H1 (cell line): ENCODE measurements at regions not wholly inside any gene's neighbourhood (a gene's known extent, or its start where the extent isn't known, plus 50 kb on each side); places are given as distances from the start of the nearest gene placed in this dataset.

Source experiments
- CTCF ChIA-PET: fragments of 300-600 bp; sonication (Branson Sonifier 250); formaldehyde crosslinking; loops from one replicate; lab custom pipeline; 2021; ENCODE audit not compliant: partially characterized antibody; lab: Charles Lee
- POLR2A ChIA-PET: fragments of 300-600 bp; sonication (Branson Sonifier 250); formaldehyde crosslinking; loops from one replicate; lab custom pipeline; 2021; ENCODE audit warnings: inconsistent platforms; ENCODE audit not compliant: partially characterized antibody; lab: Charles Lee
- DNase-seq, 2 experiments: peaks; one replicate each; pipeline versions ENCODE4 v3.0.0 to v3.0.0-alpha.2; 2010 to 2022; ENCODE audit warnings: low spot score in 2 of 2, low read depth in 1 of 2, mixed read lengths in 1 of 2
- FAIRE-seq: peaks from 2 replicates; lab custom pipeline; 2011; peaks lifted over from hg19 to GRCh38; lab: Jason Lieb, UNC
- H2AFZ ChIP-seq: 2 replicates; pipeline ENCODE4 v1.8.1; 2012; ENCODE audit warnings: low read length, inconsistent platforms
- H2AK5ac ChIP-seq: 2 replicates; pipeline ENCODE4 v1.6.1; 2013; ENCODE audit warnings: low read depth, low read length
- H2BK120ac ChIP-seq: replicated peaks from 2 replicates; pipeline ENCODE3; 2013; ENCODE audit warnings: low read depth, low read length, inconsistent platforms
- H2BK12ac ChIP-seq: 2 replicates; pipeline ENCODE4 v1.6.1; 2013; ENCODE audit warnings: low read depth, low read length
- H2BK15ac ChIP-seq: 2 replicates; pipeline ENCODE4 v1.6.1; 2013; ENCODE audit warnings: low read length
- H2BK20ac ChIP-seq: 2 replicates; pipeline ENCODE4 v1.6.1; 2013; ENCODE audit warnings: low read length
- H2BK5ac ChIP-seq: 2 replicates; pipeline ENCODE4 v1.6.1; 2013; ENCODE audit warnings: low read depth, low read length
- H3K14ac ChIP-seq: 2 replicates; pipeline ENCODE4 v1.6.1; 2013; ENCODE audit warnings: inconsistent platforms; ENCODE audit not compliant: insufficient read length
- H3K18ac ChIP-seq: 2 replicates; pipeline ENCODE4 v1.6.1; 2013; ENCODE audit warnings: low read length; ENCODE audit errors: extremely low read depth
- H3K23ac ChIP-seq: 2 replicates; pipeline ENCODE4 v1.6.1; 2013; ENCODE audit warnings: inconsistent platforms; ENCODE audit not compliant: insufficient read length
- H3K23me2 ChIP-seq: 2 replicates; pipeline ENCODE4 v1.6.1; 2013; ENCODE audit warnings: low read depth, low read length
- H3K27ac ChIP-seq: 2 replicates; pipeline ENCODE4 v1.6.1; 2011; ENCODE audit warnings: low read depth, low read length, inconsistent platforms
- H3K27me3 ChIP-seq, 4 experiments: replicated peaks in 1 of 4; 1 replicate in 1 of 4; 2 replicates in 3 of 4; pipeline versions ENCODE4 v1.6.1 to v1.8.1; 2011 to 2013; ENCODE audit warnings: low read length in 3 of 4, mild to moderate bottlenecking in 3 of 4, inconsistent platforms in 2 of 4, mixed read lengths in 2 of 4, moderate library complexity in 1 of 4; ENCODE audit not compliant: control insufficient read depth in 3 of 4, insufficient read depth in 3 of 4; ENCODE audit errors: extremely low read depth in 1 of 4
- H3K36me3 ChIP-seq, 4 experiments: 2 replicates each; pipeline versions ENCODE4 v1.6.1 to v1.8.1; 2011 to 2013; ENCODE audit warnings: mild to moderate bottlenecking in 4 of 4, low read length in 3 of 4, moderate library complexity in 2 of 4, control low read depth in 1 of 4, inconsistent platforms in 1 of 4; ENCODE audit not compliant: insufficient read depth in 4 of 4, control insufficient read depth in 2 of 4
- H3K4ac ChIP-seq: replicated peaks from 2 replicates; pipeline ENCODE3; 2013; ENCODE audit warnings: low read length, low read depth, mixed read lengths, inconsistent platforms; ENCODE audit not compliant: insufficient read length
- H3K4me1 ChIP-seq, 4 experiments: replicated peaks in 1 of 4; 1 replicate in 1 of 4; 2 replicates in 3 of 4; pipeline versions ENCODE4 v1.6.1 to v1.8.1; 2011 to 2013; ENCODE audit warnings: low read length in 3 of 4, inconsistent platforms in 2 of 4, mixed read lengths in 1 of 4; ENCODE audit not compliant: insufficient read depth in 4 of 4, control insufficient read depth in 3 of 4
- H3K4me2 ChIP-seq, 2 experiments: 2 replicates each; pipeline versions ENCODE4 v1.6.1 to v1.8.1; 2011 to 2013; ENCODE audit warnings: low read depth in 2 of 2, low read length in 2 of 2, control low read depth in 1 of 2, inconsistent platforms in 1 of 2, mild to moderate bottlenecking in 1 of 2; ENCODE audit not compliant: insufficient read depth in 1 of 2
- H3K4me3 ChIP-seq, 4 experiments: fragments of 200-600, 300-600 bp in 1 of 4; sonication (generic), shearing (Covaris generic), sonication (Bioruptor Twin) in 1 of 4; 2 replicates each; pipeline versions ENCODE4 v1.5.1 to v1.8.1; 2011 to 2016; ENCODE audit warnings: low read length in 4 of 4, low read depth in 3 of 4, control low read depth in 2 of 4, inconsistent platforms in 2 of 4, mild to moderate bottlenecking in 2 of 4, mixed read lengths in 1 of 4, moderate library complexity in 1 of 4; ENCODE audit not compliant: insufficient read depth in 2 of 4; ENCODE audit errors: extremely low read depth in 1 of 4
- H3K56ac ChIP-seq: replicated peaks from 2 replicates; pipeline ENCODE3; 2013; ENCODE audit warnings: low read depth, mild to moderate bottlenecking, mixed read lengths, low read length, inconsistent platforms; ENCODE audit not compliant: insufficient read length
- H3K79me1 ChIP-seq: 2 replicates; pipeline ENCODE4 v1.6.1; 2013; ENCODE audit warnings: low read depth, low read length, control low read depth
- H3K79me2 ChIP-seq, 2 experiments: 2 replicates each; pipeline versions ENCODE4 v1.6.1 to v1.8.1; 2012 to 2013; ENCODE audit warnings: low read length in 2 of 2, mild to moderate bottlenecking in 2 of 2, inconsistent platforms in 1 of 2; ENCODE audit not compliant: insufficient read depth in 2 of 2, control insufficient read depth in 1 of 2
- H3K9ac ChIP-seq, 4 experiments: replicated peaks in 1 of 4; 1 replicate in 1 of 4; 2 replicates in 3 of 4; pipeline versions ENCODE4 v1.6.1 to v1.8.1; 2011 to 2013; ENCODE audit warnings: low read depth in 3 of 4, low read length in 3 of 4, control low read depth in 2 of 4, mild to moderate bottlenecking in 2 of 4, moderate library complexity in 2 of 4, inconsistent platforms in 1 of 4; ENCODE audit errors: extremely low read depth in 1 of 4
- H3K9me3 ChIP-seq, 2 experiments: 2 replicates each; pipeline versions ENCODE4 v1.6.1 to v1.8.1; 2012 to 2013; ENCODE audit warnings: mild to moderate bottlenecking in 2 of 2, moderate library complexity in 2 of 2, control low read depth in 1 of 2, inconsistent platforms in 1 of 2, low read depth in 1 of 2, low read length in 1 of 2, mixed read lengths in 1 of 2; ENCODE audit not compliant: insufficient read depth in 2 of 2
- H4K20me1 ChIP-seq, 2 experiments: replicated peaks in 1 of 2; 2 replicates each; pipeline versions ENCODE3 to v1.8.1; 2011 to 2013; ENCODE audit warnings: inconsistent platforms in 2 of 2, low read length in 2 of 2, mild to moderate bottlenecking in 1 of 2; ENCODE audit not compliant: insufficient read depth in 2 of 2, control insufficient read depth in 1 of 2
- H4K5ac ChIP-seq: 2 replicates; pipeline ENCODE4 v1.6.1; 2013; ENCODE audit warnings: low read length, low read depth, mixed read lengths, inconsistent platforms; ENCODE audit not compliant: insufficient read length
- H4K8ac ChIP-seq: 2 replicates; pipeline ENCODE4 v1.8.0; 2013; ENCODE audit warnings: mild to moderate bottlenecking, moderate library complexity, low read length, inconsistent platforms; ENCODE audit not compliant: insufficient read depth; ENCODE audit errors: extremely low read depth
- H4K91ac ChIP-seq: replicated peaks from 2 replicates; pipeline ENCODE3; 2013; ENCODE audit warnings: low read length, mixed read lengths, inconsistent platforms; ENCODE audit not compliant: insufficient read length
- CHD2 ChIP-seq: IDR thresholded peaks from 2 replicates; pipeline ENCODE4 v1.6.1; 2012; ENCODE audit warnings: low read length, improper control_type of control experiment
- KDM1A ChIP-seq: fragments of 200-600, 300-600 bp; sonication (generic); IDR thresholded peaks from 2 replicates; pipeline ENCODE4 v1.7.1; 2016; ENCODE audit warnings: mild to moderate bottlenecking, low read length, borderline replicate concordance
- KDM5A ChIP-seq: fragments of 200-600 bp; IDR thresholded peaks from 2 replicates; pipeline ENCODE4 v1.7.1; 2012; ENCODE audit warnings: mild to moderate bottlenecking, low read length, inconsistent platforms, mixed read lengths
- SIRT6 ChIP-seq: IDR thresholded peaks from one replicate; pipeline ENCODE4 v1.7.1; 2012; ENCODE audit warnings: low read length, inconsistent platforms
- SP2 ChIP-seq: IDR thresholded peaks from 2 replicates; pipeline ENCODE4 v1.6.1; 2012; ENCODE audit warnings: mild to moderate bottlenecking, low read length, inconsistent platforms
- WGBS, 2 experiments: shearing (Covaris generic) in 1 of 2; methylation state at CpG; one replicate each; pipeline versions ENCODE4 v1.1.6 to v1.1.7; 2013 to 2015; ENCODE audit warnings: low lambda C conversion rate in 2 of 2, mixed read lengths in 2 of 2, inconsistent platforms in 1 of 2, low coverage in 1 of 2, missing lambda C conversion rate in 1 of 2; ENCODE audit not compliant: insufficient replicate concordance in 2 of 2, insufficient coverage in 1 of 2, insufficient read length in 1 of 2; ENCODE audit errors: extremely low coverage in 1 of 2, missing lambda C conversion rate in 1 of 2; 5-methylcytosine and 5-hydroxymethylcytosine counted together

- H3K79me2 ChIP-seq: no peaks in the 10 kb centered on the region
- no peak overlapping the region for H2BK12ac ChIP-seq
- H3K36me3 ChIP-seq: no peaks in the 10 kb centered on the region
- ChIA-PET CTCF (interaction anchor here (1.3 kb wide), 1 partner anchor 9 kb away, joined by 4 read pairs; no protein-coding TSS in a partner anchor), POLR2A (no interaction called here)
- no peaks in the 10 kb centered on the region for H3K4me1 ChIP-seq
- H3K56ac ChIP-seq: no peak overlapping the region
- FAIRE-seq (no peak), DNase-seq (no peak)
- H3K79me1 ChIP-seq: no peaks in the 10 kb centered on the region
- WGBS, 2 experiments: 84% methylated on average over 4 of the region's 4 CpGs; no CpG with 5 or more reads in 1 of the 2 experiments
- H2BK20ac ChIP-seq: no peak overlapping the region
- no peaks in the 10 kb centered on the region for H4K20me1 ChIP-seq
- H3K9ac ChIP-seq: no peak overlapping the region
- no peak overlapping the region for H3K4me2 ChIP-seq
- no peak overlapping the region for H3K27ac ChIP-seq
- H3K14ac ChIP-seq: no peak overlapping the region
- no peak overlapping the region for H3K23ac ChIP-seq
- peak overlapping the region; percentile 53; the same call in 1 of the 2 replicates for H2AFZ ChIP-seq
- no peak for TF ChIP-seq CHD2
- TF ChIP-seq KDM5A: no peak
- no peak for TF ChIP-seq KDM1A
- TF ChIP-seq SIRT6: no peak
- no peak for TF ChIP-seq SP2
- H3K4me3 ChIP-seq: no peak overlapping the region
- H3K18ac ChIP-seq: no peak overlapping the region
- no peak overlapping the region for H4K5ac ChIP-seq
- H2BK5ac ChIP-seq: no peak overlapping the region
- no peak overlapping the region for H3K4ac ChIP-seq
- H3K9me3 ChIP-seq: no peaks in the 10 kb centered on the region
- no peaks in the 10 kb centered on the region for H3K23me2 ChIP-seq
- no peak overlapping the region for H2BK15ac ChIP-seq
- no peak overlapping the region for H2AK5ac ChIP-seq
- H4K8ac ChIP-seq: no peak overlapping the region
- H4K91ac ChIP-seq: no peak overlapping the region
- H2BK120ac ChIP-seq: no peak overlapping the region
- no peaks in the 10 kb centered on the region for H3K27me3 ChIP-seq
Measured at GRCh38 chr2:181114021-181114420, 133.6 kb downstream of the UBE2E3 start.
